Peyer's patch (tissue), 4 donors: ENCODE measurements at regions not wholly inside any gene's neighbourhood (a gene's known extent, or its start where the extent isn't known, plus 50 kb on each side); places are given as distances from the start of the nearest gene placed in this dataset.

Experiments used
- POLR2A ChIP-seq, 2 donors: fragments of 450-650 bp; IDR thresholded peaks; one replicate each; pipeline ENCODE4 v1.5.1; 2017; ENCODE audit warnings: antibody characterized with exemption in 2 of 2, mild to moderate bottlenecking in 2 of 2, moderate library complexity in 2 of 2
- TF ChIP-seq, protein P1 (sequence below), 6 experiments: fragments of 450-650 bp in 4 of 6; fragments of 200-600 bp in 2 of 6; sonication (generic) in 1 of 6; IDR thresholded peaks; one replicate each; pipeline ENCODE4 v1.5.1; 2017 to 2019; ENCODE audit warnings: antibody characterized with exemption in 6 of 6, mild to moderate bottlenecking in 3 of 6, moderate library complexity in 1 of 6

DNA sequence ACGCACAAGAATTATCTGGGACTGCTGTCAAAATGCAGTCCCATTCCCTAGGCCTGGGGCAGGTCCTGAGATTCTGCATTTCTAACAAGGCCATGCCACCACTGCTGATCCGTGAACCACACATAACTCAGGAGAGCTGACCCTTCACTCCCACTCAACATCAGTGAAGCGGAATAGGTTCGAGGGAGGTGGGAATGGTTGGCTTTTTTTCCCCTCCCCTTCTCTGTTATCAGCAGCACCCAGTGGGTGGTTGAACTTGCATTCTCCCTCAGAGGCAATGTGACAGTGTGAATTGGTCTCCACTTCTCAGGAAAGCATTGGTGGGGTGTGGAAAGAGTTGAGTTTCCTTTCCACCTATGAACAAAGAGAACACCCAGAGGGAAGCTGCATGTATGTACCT, 344.3 kb downstream of the GADD45G start:
- TF ChIP-seq, protein P1, sequence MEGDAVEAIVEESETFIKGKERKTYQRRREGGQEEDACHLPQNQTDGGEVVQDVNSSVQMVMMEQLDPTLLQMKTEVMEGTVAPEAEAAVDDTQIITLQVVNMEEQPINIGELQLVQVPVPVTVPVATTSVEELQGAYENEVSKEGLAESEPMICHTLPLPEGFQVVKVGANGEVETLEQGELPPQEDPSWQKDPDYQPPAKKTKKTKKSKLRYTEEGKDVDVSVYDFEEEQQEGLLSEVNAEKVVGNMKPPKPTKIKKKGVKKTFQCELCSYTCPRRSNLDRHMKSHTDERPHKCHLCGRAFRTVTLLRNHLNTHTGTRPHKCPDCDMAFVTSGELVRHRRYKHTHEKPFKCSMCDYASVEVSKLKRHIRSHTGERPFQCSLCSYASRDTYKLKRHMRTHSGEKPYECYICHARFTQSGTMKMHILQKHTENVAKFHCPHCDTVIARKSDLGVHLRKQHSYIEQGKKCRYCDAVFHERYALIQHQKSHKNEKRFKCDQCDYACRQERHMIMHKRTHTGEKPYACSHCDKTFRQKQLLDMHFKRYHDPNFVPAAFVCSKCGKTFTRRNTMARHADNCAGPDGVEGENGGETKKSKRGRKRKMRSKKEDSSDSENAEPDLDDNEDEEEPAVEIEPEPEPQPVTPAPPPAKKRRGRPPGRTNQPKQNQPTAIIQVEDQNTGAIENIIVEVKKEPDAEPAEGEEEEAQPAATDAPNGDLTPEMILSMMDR (IDR thresholded peaks at IDR 0.05) = no peak
- TF ChIP-seq POLR2A (IDR thresholded peaks at IDR 0.05) = no peak
